B cell (primary cell): ENCODE measurements at regions not wholly inside any gene's neighbourhood (a gene's known extent, or its start where the extent isn't known, plus 50 kb on each side); places are given as distances from the start of the nearest gene placed in this dataset.

Experiments used
- CTCF ChIP-seq: fragments of 200-600 bp; IDR thresholded peaks from one replicate; pipeline ENCODE4 v1.8.0; 2022; ENCODE audit warnings: antibody characterized with exemption, mild to moderate bottlenecking
- EZH2 ChIP-seq: IDR thresholded peaks from 2 replicates; pipeline ENCODE4 v1.6.1; 2012; ENCODE audit warnings: borderline replicate concordance, low read depth, mild to moderate bottlenecking, moderate library complexity, low read length; ENCODE audit not compliant: insufficient read depth, poor library complexity, severe bottlenecking

GRCh38 chr17:49903523-49903922, 55.7 kb upstream of the TAC4 start:
- TF ChIP-seq CTCF (no peak), EZH2 (no peak)
